ENCODE measurements at regions not wholly inside any gene's neighbourhood (a gene's known extent, or its start where the extent isn't known, plus 50 kb on each side); places are given as distances from the start of the nearest gene placed in this dataset.
A peak's percentile ranks its signal among the peaks of the same experiment; 100 is the strongest.

DNA sequence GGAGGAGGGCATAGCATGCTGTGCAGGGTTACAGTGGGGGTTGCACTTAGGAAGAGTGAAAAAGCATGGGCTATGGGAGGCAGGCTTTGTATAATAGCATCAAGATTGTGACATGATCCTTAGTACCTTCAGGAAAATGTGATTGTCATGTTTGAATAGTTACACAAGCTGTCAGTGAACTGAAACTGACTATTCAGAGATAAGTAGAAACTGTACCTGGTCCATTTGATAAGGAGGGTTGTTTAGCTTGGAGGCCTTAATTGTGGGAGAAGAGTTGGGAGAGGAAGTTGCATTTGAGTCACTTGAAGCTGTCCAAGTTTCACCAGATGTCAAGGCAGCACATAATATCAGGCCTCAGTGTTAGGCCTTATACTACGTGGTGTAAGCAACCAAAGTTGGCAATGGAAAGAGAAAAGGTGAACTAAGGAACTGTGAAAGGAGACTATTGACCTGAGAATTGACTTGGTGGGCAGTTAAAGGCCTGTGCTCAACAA is 85.0 kb downstream of the TEX13C start (continued):
- TF ChIP-seq NFATC3 (IDR thresholded peaks at IDR 0.05), result 0 out of 2 replicates have a peak, but pooled peaks have one; percentile 29
- no peak for TF ChIP-seq JUNB (CRISPR knock-in tag; conservative IDR thresholded peaks at IDR 0.05)
- peak; percentile 82 for TF ChIP-seq EHMT2 (IDR thresholded peaks at IDR 0.05)
- TF ChIP-seq KLF13 (tag; IDR thresholded peaks at IDR 0.05; ENCODE audit: borderline replicate concordance, low read depth), result no peak
- TF ChIP-seq CREB1 (IDR thresholded peaks at IDR 0.05), result peak; percentile 57
- no peak for TF ChIP-seq CREB1 (CRISPR knock-in tag; IDR thresholded peaks at IDR 0.05)
- TF ChIP-seq, protein P1, sequence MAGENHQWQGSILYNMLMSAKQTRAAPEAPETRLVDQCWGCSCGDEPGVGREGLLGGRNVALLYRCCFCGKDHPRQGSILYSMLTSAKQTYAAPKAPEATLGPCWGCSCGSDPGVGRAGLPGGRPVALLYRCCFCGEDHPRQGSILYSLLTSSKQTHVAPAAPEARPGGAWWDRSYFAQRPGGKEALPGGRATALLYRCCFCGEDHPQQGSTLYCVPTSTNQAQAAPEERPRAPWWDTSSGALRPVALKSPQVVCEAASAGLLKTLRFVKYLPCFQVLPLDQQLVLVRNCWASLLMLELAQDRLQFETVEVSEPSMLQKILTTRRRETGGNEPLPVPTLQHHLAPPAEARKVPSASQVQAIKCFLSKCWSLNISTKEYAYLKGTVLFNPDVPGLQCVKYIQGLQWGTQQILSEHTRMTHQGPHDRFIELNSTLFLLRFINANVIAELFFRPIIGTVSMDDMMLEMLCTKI (IDR thresholded peaks at IDR 0.05; ENCODE audit: partially characterized antibody), result no peak
- TF ChIP-seq, protein P2, sequence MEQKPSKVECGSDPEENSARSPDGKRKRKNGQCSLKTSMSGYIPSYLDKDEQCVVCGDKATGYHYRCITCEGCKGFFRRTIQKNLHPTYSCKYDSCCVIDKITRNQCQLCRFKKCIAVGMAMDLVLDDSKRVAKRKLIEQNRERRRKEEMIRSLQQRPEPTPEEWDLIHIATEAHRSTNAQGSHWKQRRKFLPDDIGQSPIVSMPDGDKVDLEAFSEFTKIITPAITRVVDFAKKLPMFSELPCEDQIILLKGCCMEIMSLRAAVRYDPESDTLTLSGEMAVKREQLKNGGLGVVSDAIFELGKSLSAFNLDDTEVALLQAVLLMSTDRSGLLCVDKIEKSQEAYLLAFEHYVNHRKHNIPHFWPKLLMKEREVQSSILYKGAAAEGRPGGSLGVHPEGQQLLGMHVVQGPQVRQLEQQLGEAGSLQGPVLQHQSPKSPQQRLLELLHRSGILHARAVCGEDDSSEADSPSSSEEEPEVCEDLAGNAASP (IDR thresholded peaks at IDR 0.05), result no peak
- TF ChIP-seq, protein P3, sequence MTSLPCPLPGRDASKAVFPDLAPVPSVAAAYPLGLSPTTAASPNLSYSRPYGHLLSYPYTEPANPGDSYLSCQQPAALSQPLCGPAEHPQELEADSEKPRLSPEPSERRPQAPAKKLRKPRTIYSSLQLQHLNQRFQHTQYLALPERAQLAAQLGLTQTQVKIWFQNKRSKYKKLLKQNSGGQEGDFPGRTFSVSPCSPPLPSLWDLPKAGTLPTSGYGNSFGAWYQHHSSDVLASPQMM (CRISPR knock-in tag; IDR thresholded peaks at IDR 0.05), result no peak
- TF ChIP-seq, protein P4, sequence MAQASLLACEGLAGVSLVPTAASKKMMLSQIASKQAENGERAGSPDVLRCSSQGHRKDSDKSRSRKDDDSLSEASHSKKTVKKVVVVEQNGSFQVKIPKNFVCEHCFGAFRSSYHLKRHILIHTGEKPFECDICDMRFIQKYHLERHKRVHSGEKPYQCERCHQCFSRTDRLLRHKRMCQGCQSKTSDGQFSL (CRISPR knock-in tag; IDR thresholded peaks at IDR 0.05), result no peak
- TF ChIP-seq, protein P4 (tag; IDR thresholded peaks at IDR 0.05), result no peak
- no peak for TF ChIP-seq CBFB (CRISPR knock-in tag; IDR thresholded peaks at IDR 0.05)
- TF ChIP-seq MEF2A (IDR thresholded peaks at IDR 0.05; ENCODE audit: control insufficient read depth, low read depth, low read length), result no peak
- no peak for TF ChIP-seq ZNF778 (CRISPR knock-in tag; IDR thresholded peaks at IDR 0.05)
- peak in 1 of 2 experiments; percentile 79; a peak in 1 of 4 replicates for TF ChIP-seq RCOR1 (IDR thresholded peaks at IDR 0.05; ENCODE audit: borderline replicate concordance in 1 of 2, low read depth in 2 of 2, low read length in 2 of 2)
- TF ChIP-seq, protein P5, sequence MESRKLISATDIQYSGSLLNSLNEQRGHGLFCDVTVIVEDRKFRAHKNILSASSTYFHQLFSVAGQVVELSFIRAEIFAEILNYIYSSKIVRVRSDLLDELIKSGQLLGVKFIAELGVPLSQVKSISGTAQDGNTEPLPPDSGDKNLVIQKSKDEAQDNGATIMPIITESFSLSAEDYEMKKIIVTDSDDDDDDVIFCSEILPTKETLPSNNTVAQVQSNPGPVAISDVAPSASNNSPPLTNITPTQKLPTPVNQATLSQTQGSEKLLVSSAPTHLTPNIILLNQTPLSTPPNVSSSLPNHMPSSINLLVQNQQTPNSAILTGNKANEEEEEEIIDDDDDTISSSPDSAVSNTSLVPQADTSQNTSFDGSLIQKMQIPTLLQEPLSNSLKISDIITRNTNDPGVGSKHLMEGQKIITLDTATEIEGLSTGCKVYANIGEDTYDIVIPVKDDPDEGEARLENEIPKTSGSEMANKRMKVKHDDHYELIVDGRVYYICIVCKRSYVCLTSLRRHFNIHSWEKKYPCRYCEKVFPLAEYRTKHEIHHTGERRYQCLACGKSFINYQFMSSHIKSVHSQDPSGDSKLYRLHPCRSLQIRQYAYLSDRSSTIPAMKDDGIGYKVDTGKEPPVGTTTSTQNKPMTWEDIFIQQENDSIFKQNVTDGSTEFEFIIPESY (CRISPR knock-in tag; IDR thresholded peaks at IDR 0.05), result no peak
- TF ChIP-seq DMBX1 (CRISPR knock-in tag; IDR thresholded peaks at IDR 0.05; ENCODE audit: borderline replicate concordance), result no peak; the same call in 1 of the 2 replicates
- TF ChIP-seq ZFX (CRISPR knock-in tag; IDR thresholded peaks at IDR 0.05), result peak; percentile 64
- no peak for TF ChIP-seq EGR1 (conservative IDR thresholded peaks at IDR 0.05)
- peak; percentile 80 for TF ChIP-seq CTBP1 (IDR thresholded peaks at IDR 0.05; ENCODE audit: borderline replicate concordance)
- no peak for TF ChIP-seq ARHGAP35 (IDR thresholded peaks at IDR 0.05; ENCODE audit: partially characterized antibody)
